Glomerular endothelial cell (primary cell): ENCODE measurements at regions not wholly inside any gene's neighbourhood (a gene's known extent, or its start where the extent isn't known, plus 50 kb on each side); places are given as distances from the start of the nearest gene placed in this dataset.

Experiments
- DNase-seq: peaks from one replicate; pipeline ENCODE4 v3.0.0-alpha.2; 2011; ENCODE audit warnings: low read depth, low spot score; ENCODE audit errors: extremely low read depth

GRCh38 chr7:21024485-21024867 is 237.8 kb upstream of the SP8 start:
- no peak for DNase-seq

- no peak for DNase-seq
These were observed 241.5 kb upstream of the SP8 start for GRCh38 chr7:21028186-21028585.

GRCh38 chr7:21028599-21028998 is 241.9 kb upstream of the SP8 start:
- no peak for DNase-seq

GRCh38 chr7:21029006-21029405 is 242.3 kb upstream of the SP8 start:
- no peak for DNase-seq

- DNase-seq: no peak
These were observed 243.7 kb upstream of the SP8 start for GRCh38 chr7:21030237-21030871.

- DNase-seq: no peak
These were observed 254.6 kb upstream of the SP8 start for GRCh38 chr7:21041252-21041651.

- DNase-seq: no peak
These were observed 255.0 kb upstream of the SP8 start for GRCh38 chr7:21041666-21042065.

GRCh38 chr7:21044384-21044783 is 257.7 kb upstream of the SP8 start:
- no peak for DNase-seq

GRCh38 chr7:21044913-21045568 is 258.4 kb upstream of the SP8 start:
- no peak for DNase-seq

GRCh38 chr7:21051865-21052264 is 265.2 kb upstream of the SP8 start:
- DNase-seq: no peak

- DNase-seq: no peak
These were observed 267.9 kb upstream of the SP8 start for GRCh38 chr7:21054427-21055112.

- DNase-seq: no peak
These were observed 272.4 kb upstream of the SP8 start for GRCh38 chr7:21059069-21059468.

GRCh38 chr7:21063106-21063505 is 276.4 kb upstream of the SP8 start:
- no peak for DNase-seq

- no peak for DNase-seq
These were observed 278.3 kb upstream of the SP8 start for GRCh38 chr7:21064698-21065648.

- no peak for DNase-seq
These were observed 279.5 kb upstream of the SP8 start for GRCh38 chr7:21066221-21066620.

- no peak for DNase-seq
These were observed 280.5 kb upstream of the SP8 start for GRCh38 chr7:21067216-21067615.

GRCh38 chr7:21070571-21071090 is 283.9 kb upstream of the SP8 start:
- no peak for DNase-seq

GRCh38 chr7:21071561-21072501 is 285.1 kb upstream of the SP8 start:
- no peak for DNase-seq

- no peak for DNase-seq
These were observed 289.4 kb upstream of the SP8 start for GRCh38 chr7:21076054-21076453.

GRCh38 chr7:21076574-21076973 is 289.9 kb upstream of the SP8 start:
- no peak for DNase-seq
